Astrocyte (in vitro differentiated cells and primary cell): ENCODE measurements at regions not wholly inside any gene's neighbourhood (a gene's known extent, or its start where the extent isn't known, plus 50 kb on each side); places are given as distances from the start of the nearest gene placed in this dataset.

ENCODE experiments used
- EZH2 ChIP-seq: IDR thresholded peaks from 2 replicates; pipeline ENCODE4 v1.6.1; 2012; ENCODE audit warnings: mild to moderate bottlenecking, low read length, inconsistent platforms; ENCODE audit not compliant: insufficient read depth
- TF ChIP-seq, protein P1 (sequence below): IDR thresholded peaks from 2 replicates; pipeline ENCODE4 v1.5.1; 2011; ENCODE audit warnings: low read depth, mild to moderate bottlenecking, inconsistent platforms, low read length, moderate library complexity; ENCODE audit not compliant: insufficient read depth

DNA sequence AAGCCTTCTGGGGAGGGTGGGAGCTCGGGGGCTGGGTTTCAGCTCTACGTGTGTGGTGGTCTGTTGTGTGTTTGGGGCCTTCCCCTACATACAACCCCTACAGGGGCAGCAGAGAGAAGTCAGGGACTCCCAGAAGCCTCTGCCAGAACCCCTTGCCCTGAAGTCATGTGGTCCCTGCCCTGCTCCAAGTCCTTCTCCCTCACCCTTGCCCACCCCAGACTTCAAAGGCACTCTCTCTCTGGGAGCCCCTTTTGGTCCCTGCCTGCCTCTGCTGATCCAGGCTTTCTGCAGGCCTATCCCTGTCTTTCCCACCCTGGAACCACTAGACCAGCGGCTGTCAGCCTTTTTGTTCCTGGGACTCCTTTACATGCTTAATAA is 61.1 kb upstream of the PSD2 start:
- TF ChIP-seq, protein P1, sequence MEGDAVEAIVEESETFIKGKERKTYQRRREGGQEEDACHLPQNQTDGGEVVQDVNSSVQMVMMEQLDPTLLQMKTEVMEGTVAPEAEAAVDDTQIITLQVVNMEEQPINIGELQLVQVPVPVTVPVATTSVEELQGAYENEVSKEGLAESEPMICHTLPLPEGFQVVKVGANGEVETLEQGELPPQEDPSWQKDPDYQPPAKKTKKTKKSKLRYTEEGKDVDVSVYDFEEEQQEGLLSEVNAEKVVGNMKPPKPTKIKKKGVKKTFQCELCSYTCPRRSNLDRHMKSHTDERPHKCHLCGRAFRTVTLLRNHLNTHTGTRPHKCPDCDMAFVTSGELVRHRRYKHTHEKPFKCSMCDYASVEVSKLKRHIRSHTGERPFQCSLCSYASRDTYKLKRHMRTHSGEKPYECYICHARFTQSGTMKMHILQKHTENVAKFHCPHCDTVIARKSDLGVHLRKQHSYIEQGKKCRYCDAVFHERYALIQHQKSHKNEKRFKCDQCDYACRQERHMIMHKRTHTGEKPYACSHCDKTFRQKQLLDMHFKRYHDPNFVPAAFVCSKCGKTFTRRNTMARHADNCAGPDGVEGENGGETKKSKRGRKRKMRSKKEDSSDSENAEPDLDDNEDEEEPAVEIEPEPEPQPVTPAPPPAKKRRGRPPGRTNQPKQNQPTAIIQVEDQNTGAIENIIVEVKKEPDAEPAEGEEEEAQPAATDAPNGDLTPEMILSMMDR, result no peak
- TF ChIP-seq EZH2, result no peak
